GM23338 (cell line): ENCODE measurements at regions not wholly inside any gene's neighbourhood (a gene's known extent, or its start where the extent isn't known, plus 50 kb on each side); places are given as distances from the start of the nearest gene placed in this dataset.

Source experiments
- ATAC-seq: fragments of 200-7000 bp; cut with Tn5 transposase; 3 replicates; pipeline ENCODE4 v1.9.1; 2020
- DNase-seq: peaks from one replicate; pipeline ENCODE4 v3.0.0-alpha.2; 2015; ENCODE audit warnings: low spot score
- H2AFZ ChIP-seq: fragments of 200-600 bp; sonication (generic); 2 replicates; pipeline ENCODE4 v1.8.0; 2016; ENCODE audit warnings: antibody characterized with exemption, mild to moderate bottlenecking, moderate library complexity
- H3F3A ChIP-seq: fragments of 200-600 bp; sonication (generic); replicated peaks from 2 replicates; pipeline ENCODE4 v1.8.0; 2017; ENCODE audit warnings: antibody characterized with exemption, mixed run types, low read depth
- H3K27ac ChIP-seq: fragments of 200-600 bp; sonication (generic); 2 replicates; pipeline ENCODE4 v1.6.1; 2016; ENCODE audit warnings: low read depth
- H3K27me3 ChIP-seq: fragments of 200-600 bp; sonication (generic); 2 replicates; pipeline ENCODE4 v1.8.0; 2016; ENCODE audit warnings: mild to moderate bottlenecking, mixed run types, moderate library complexity; ENCODE audit not compliant: insufficient read depth
- H3K36me3 ChIP-seq: fragments of 200-600 bp; sonication (generic); 2 replicates; pipeline ENCODE4 v1.8.0; 2016; ENCODE audit warnings: mild to moderate bottlenecking; ENCODE audit not compliant: insufficient read depth
- H3K4me1 ChIP-seq: fragments of 200-600 bp; sonication (generic); 2 replicates; pipeline ENCODE4 v1.8.0; 2016; ENCODE audit warnings: mild to moderate bottlenecking, moderate library complexity; ENCODE audit not compliant: insufficient read depth
- H3K4me2 ChIP-seq: fragments of 200-600 bp; sonication (generic); 2 replicates; pipeline ENCODE4 v1.7.1; 2017; ENCODE audit warnings: mixed run types
- H3K4me3 ChIP-seq: fragments of 200-600 bp; sonication (generic); 2 replicates; pipeline ENCODE4 v1.6.1; 2016; ENCODE audit warnings: mixed run types
- H3K79me2 ChIP-seq: fragments of 200-600 bp; sonication (generic); replicated peaks from 2 replicates; pipeline ENCODE4 v1.8.0; 2017; ENCODE audit warnings: mild to moderate bottlenecking; ENCODE audit not compliant: insufficient read depth
- H3K9me2 ChIP-seq: fragments of 200-600 bp; sonication (generic); 2 replicates; pipeline ENCODE4 v1.8.0; 2017; ENCODE audit not compliant: insufficient read depth
- H4K20me1 ChIP-seq: fragments of 200-600 bp; sonication (generic); replicated peaks from 2 replicates; pipeline ENCODE4 v1.8.0; 2017; ENCODE audit warnings: mild to moderate bottlenecking; ENCODE audit not compliant: insufficient read depth
- H3K27ac Mint-ChIP-seq: 2 replicates; pipeline ENCODE4 v1.8.0; 2020; ENCODE audit warnings: inconsistent platforms, mild to moderate bottlenecking, moderate library complexity, mixed read lengths
- H3K27me3 Mint-ChIP-seq: 3 replicates; pipeline ENCODE4 v1.8.0; 2022; ENCODE audit warnings: low read depth, mild to moderate bottlenecking, moderate library complexity, mixed read lengths, inconsistent platforms; ENCODE audit not compliant: insufficient read depth, poor library complexity
- H3K36me3 Mint-ChIP-seq: 3 replicates; pipeline ENCODE4 v1.8.0; 2021; ENCODE audit warnings: low read depth, mild to moderate bottlenecking, inconsistent platforms, moderate library complexity, mixed read lengths
- H3K4me1 Mint-ChIP-seq: 3 replicates; pipeline ENCODE4 v1.8.0; 2020; ENCODE audit warnings: mild to moderate bottlenecking, inconsistent platforms, mixed read lengths
- H3K4me3 Mint-ChIP-seq: 3 replicates; pipeline ENCODE4 v1.8.0; 2021; ENCODE audit warnings: moderate library complexity, mild to moderate bottlenecking, inconsistent platforms, mixed read lengths
- H3K9me3 Mint-ChIP-seq: 3 replicates; pipeline ENCODE4 v1.8.0; 2020; ENCODE audit warnings: moderate library complexity, mild to moderate bottlenecking, inconsistent platforms, mixed read lengths
- CTCF ChIP-seq, 2 experiments: fragments of 200-600 bp in 1 of 2; sonication (generic) in 1 of 2; conservative IDR thresholded peaks; 2 replicates each; pipeline versions ENCODE4 v1.5.1 to v1.6.1; 2016 to 2017; ENCODE audit warnings: antibody characterized with exemption in 2 of 2, low read depth in 2 of 2, mild to moderate bottlenecking in 2 of 2, moderate library complexity in 1 of 2
- ETS1 ChIP-seq: IDR thresholded peaks from 2 replicates; pipeline ENCODE4 v1.6.1; 2016; ENCODE audit warnings: antibody characterized with exemption
- EZH2 ChIP-seq: fragments of 200-600 bp; sonication (generic); IDR thresholded peaks from one replicate; pipeline ENCODE4 v1.8.0; 2017; ENCODE audit warnings: antibody characterized with exemption, mild to moderate bottlenecking, low read depth; ENCODE audit not compliant: unreplicated experiment
- EZH2phosphoT487 ChIP-seq: fragments of 200-600 bp; sonication (generic); IDR thresholded peaks from one replicate; pipeline ENCODE4 v1.8.1; 2018; ENCODE audit warnings: antibody characterized with exemption; ENCODE audit not compliant: unreplicated experiment
- JUNB ChIP-seq: IDR thresholded peaks from one replicate; pipeline ENCODE4 v1.6.1; 2016; ENCODE audit warnings: antibody characterized with exemption; ENCODE audit not compliant: unreplicated experiment
- NANOG ChIP-seq: IDR thresholded peaks from 2 replicates; pipeline ENCODE4 v1.6.1; 2016; ENCODE audit warnings: antibody characterized with exemption, borderline replicate concordance
- POLR2AphosphoS5 ChIP-seq: IDR thresholded peaks from 2 replicates; pipeline ENCODE4 v1.6.1; 2016; ENCODE audit warnings: antibody characterized with exemption, low read depth
- STAT1 ChIP-seq: IDR thresholded peaks from one replicate; pipeline ENCODE4 v1.6.1; 2016; ENCODE audit warnings: antibody characterized with exemption; ENCODE audit not compliant: unreplicated experiment
- ZNF462 ChIP-seq: fragments of 250-450 bp; sonication (Bioruptor Pico); IDR thresholded peaks from 2 replicates; pipeline ENCODE4 v1.5.0; 2020; ENCODE audit warnings: mild to moderate bottlenecking, moderate library complexity

DNA sequence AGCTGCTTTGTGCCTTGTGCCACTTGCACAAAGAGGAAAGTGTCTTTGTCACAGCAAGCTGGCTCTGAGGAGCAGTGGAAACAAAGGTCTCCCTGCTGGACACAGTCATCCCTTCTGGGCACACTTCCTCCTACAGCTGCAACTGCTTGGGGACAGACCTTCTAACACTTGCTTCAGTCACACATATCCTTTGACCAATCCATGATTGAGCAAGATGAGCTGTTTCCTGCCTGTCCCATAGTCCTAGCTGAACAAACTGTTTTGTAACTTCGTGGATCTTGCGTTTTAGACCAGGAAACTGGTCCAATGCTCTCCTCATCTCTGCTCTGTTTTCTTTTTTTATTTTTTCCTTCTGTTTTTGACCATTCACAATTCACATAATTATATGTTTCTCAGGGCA lies 98.5 kb downstream of the RRAGB start:
- no peak overlapping the region for H3K27ac ChIP-seq
- no peak overlapping the region for H3K4me3 ChIP-seq
- H4K20me1 ChIP-seq, result no peaks in the 10 kb centered on the region
- DNase-seq, result no peak
- no peaks in the 10 kb centered on the region for H3K36me3 ChIP-seq
- TF ChIP-seq ZNF462 (CRISPR knock-in tag) (no peak), NANOG (no peak), EZH2 (no peak), STAT1 (no peak)
- H3K79me2 ChIP-seq, result no peaks in the 10 kb centered on the region
- no peaks in the 10 kb centered on the region for H3F3A ChIP-seq
- H3K27me3 Mint-ChIP-seq, result no peaks in the 10 kb centered on the region
- no peak overlapping the region for H2AFZ ChIP-seq
- H3K27ac Mint-ChIP-seq, result no peak overlapping the region
- no peak for ATAC-seq
- peaks cover 8% of the 10 kb centered on the region; the same call in 2 of the 3 replicates for H3K4me1 Mint-ChIP-seq
- H3K9me2 ChIP-seq, result no peaks in the 10 kb centered on the region
- H3K36me3 Mint-ChIP-seq, result no peaks in the 10 kb centered on the region
- H3K4me3 Mint-ChIP-seq, result no peak overlapping the region
- H3K9me3 Mint-ChIP-seq, result peaks cover 17% of the 10 kb centered on the region; the same call in 2 of the 3 replicates
- 0 out of 2 replicates have a peak, but pooled peaks cover 6% of the 10 kb centered on the region for H3K4me1 ChIP-seq
- H3K4me2 ChIP-seq, result no peak overlapping the region
- H3K27me3 ChIP-seq, result no peaks in the 10 kb centered on the region

DNA sequence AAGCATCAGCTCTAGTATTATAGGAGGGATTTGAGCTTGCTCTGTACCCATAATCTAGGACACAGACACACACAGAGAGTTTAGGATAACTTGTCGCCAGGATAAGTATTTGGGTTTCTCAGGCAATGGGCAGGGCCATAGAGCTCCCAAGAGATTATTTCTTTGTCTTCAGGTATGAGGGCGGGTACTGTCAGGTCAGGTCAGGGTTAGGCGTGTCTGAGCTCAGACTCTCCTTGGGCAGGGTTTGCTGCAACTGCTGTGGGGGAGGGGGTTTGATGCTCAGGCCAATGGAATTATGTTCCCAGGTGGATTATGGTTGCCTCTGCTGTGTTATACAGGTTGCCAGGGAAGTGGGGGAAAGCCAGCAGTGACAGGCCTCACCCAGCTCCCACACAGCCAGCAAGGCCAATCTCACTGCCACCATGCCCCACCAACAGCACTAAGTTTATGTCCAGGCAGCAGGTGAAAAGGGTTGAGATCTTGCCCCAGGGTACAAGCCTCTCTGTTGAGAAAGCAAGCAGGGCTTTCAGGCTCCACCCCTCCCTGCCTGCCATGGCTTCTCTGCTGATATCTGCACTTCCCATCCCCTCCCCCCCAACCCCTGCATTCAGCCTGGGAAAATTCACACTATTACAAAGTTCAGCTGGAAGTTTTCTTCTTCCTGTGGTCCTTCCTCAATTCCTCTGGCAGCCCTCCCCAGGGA lies 101.3 kb downstream of the RRAGB start:
- Histone ChIP-seq H3K4me3 (no peak overlapping the region), H3K9me2 (no peaks in the 10 kb centered on the region), H3K79me2 (no peaks in the 10 kb centered on the region), H4K20me1 (no peaks in the 10 kb centered on the region), H3K4me1 (0 out of 2 replicates have a peak, but pooled peaks cover 6% of the 10 kb centered on the region), H2AFZ (peak overlapping the region; percentile 52), H3K27me3 (no peaks in the 10 kb centered on the region), H3K27ac (no peak overlapping the region), H3K4me2 (no peak overlapping the region), H3K36me3 (no peaks in the 10 kb centered on the region), H3F3A (no peaks in the 10 kb centered on the region)
- no peaks in the 10 kb centered on the region for H3K36me3 Mint-ChIP-seq
- H3K27ac Mint-ChIP-seq, result peak overlapping the region; percentile 56; the same call in 1 of the 2 replicates
- DNase-seq, result peak; percentile 17
- H3K4me3 Mint-ChIP-seq, result no peak overlapping the region
- H3K27me3 Mint-ChIP-seq, result no peaks in the 10 kb centered on the region
- peaks cover 7% of the 10 kb centered on the region; the same call in 2 of the 3 replicates for H3K9me3 Mint-ChIP-seq
- peaks cover 8% of the 10 kb centered on the region; the same call in 2 of the 3 replicates for H3K4me1 Mint-ChIP-seq
- ATAC-seq, result peak; percentile 64
- TF ChIP-seq EZH2phosphoT487 (no peak), JUNB (no peak), CTCF (conservative IDR thresholded peaks at IDR 0.05; ENCODE audit: low read depth in 2 of 2) (no peak), ETS1 (no peak), NANOG (no peak), POLR2AphosphoS5 (no peak)
